ENCODE measurements at regions not wholly inside any gene's neighbourhood (a gene's known extent, or its start where the extent isn't known, plus 50 kb on each side); places are given as distances from the start of the nearest gene placed in this dataset.

DNA sequence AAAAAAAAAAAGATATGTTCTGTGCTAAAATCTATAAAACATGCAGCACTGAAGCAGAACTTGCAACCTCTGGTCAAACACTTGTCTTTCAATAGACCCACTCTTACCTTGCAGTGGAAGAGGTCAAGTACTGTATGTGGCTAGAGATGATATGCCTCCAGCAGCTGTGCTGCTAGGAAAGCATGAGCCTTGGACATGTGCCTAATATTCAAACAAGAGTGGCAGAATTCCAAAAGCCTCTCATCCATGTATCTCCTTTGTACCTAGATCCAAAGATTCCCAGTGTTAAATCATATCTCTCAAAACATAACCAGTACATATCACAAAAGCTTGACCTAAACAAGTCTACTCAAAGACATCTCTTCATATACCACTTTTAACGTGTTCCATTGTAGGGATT, 105.0 kb upstream of the CPNE8 start:
- no peak for TF ChIP-seq POLR2AphosphoS5 (IDR thresholded peaks at IDR 0.05; ENCODE audit: low read depth, low read length)
- TF ChIP-seq POLR2A (IDR thresholded peaks at IDR 0.05; ENCODE audit: low read depth, low read length): no peak
- no peak for TF ChIP-seq TAF1 (IDR thresholded peaks at IDR 0.05; ENCODE audit: borderline replicate concordance, low read depth, low read length)
